Testis (tissue), 2 donors: ENCODE measurements at regions not wholly inside any gene's neighbourhood (a gene's known extent, or its start where the extent isn't known, plus 50 kb on each side); places are given as distances from the start of the nearest gene placed in this dataset.

Source experiments
- POLR2A ChIP-seq: fragments of 450-650 bp; IDR thresholded peaks from one replicate; pipeline ENCODE4 v1.6.1; 2017; ENCODE audit warnings: antibody characterized with exemption, mild to moderate bottlenecking, moderate library complexity
- TF ChIP-seq, protein P1 (sequence below), 3 experiments: fragments of 450-650 bp in 2 of 3; fragments of 200-600 bp in 1 of 3; sonication (generic) in 1 of 3; IDR thresholded peaks; one replicate each; pipeline ENCODE4 v1.5.1; 2016 to 2019; ENCODE audit warnings: antibody characterized with exemption in 3 of 3, mild to moderate bottlenecking in 2 of 3, moderate library complexity in 1 of 3

- no peak for TF ChIP-seq POLR2A
- TF ChIP-seq, protein P1, sequence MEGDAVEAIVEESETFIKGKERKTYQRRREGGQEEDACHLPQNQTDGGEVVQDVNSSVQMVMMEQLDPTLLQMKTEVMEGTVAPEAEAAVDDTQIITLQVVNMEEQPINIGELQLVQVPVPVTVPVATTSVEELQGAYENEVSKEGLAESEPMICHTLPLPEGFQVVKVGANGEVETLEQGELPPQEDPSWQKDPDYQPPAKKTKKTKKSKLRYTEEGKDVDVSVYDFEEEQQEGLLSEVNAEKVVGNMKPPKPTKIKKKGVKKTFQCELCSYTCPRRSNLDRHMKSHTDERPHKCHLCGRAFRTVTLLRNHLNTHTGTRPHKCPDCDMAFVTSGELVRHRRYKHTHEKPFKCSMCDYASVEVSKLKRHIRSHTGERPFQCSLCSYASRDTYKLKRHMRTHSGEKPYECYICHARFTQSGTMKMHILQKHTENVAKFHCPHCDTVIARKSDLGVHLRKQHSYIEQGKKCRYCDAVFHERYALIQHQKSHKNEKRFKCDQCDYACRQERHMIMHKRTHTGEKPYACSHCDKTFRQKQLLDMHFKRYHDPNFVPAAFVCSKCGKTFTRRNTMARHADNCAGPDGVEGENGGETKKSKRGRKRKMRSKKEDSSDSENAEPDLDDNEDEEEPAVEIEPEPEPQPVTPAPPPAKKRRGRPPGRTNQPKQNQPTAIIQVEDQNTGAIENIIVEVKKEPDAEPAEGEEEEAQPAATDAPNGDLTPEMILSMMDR (IDR thresholded peaks at IDR 0.05) = no peak
These were observed 580.6 kb upstream of the ADAMTS9 start for GRCh38 chr3:65268426-65268825.
